ENCODE measurements at regions not wholly inside any gene's neighbourhood (a gene's known extent, or its start where the extent isn't known, plus 50 kb on each side); places are given as distances from the start of the nearest gene placed in this dataset.

DNA sequence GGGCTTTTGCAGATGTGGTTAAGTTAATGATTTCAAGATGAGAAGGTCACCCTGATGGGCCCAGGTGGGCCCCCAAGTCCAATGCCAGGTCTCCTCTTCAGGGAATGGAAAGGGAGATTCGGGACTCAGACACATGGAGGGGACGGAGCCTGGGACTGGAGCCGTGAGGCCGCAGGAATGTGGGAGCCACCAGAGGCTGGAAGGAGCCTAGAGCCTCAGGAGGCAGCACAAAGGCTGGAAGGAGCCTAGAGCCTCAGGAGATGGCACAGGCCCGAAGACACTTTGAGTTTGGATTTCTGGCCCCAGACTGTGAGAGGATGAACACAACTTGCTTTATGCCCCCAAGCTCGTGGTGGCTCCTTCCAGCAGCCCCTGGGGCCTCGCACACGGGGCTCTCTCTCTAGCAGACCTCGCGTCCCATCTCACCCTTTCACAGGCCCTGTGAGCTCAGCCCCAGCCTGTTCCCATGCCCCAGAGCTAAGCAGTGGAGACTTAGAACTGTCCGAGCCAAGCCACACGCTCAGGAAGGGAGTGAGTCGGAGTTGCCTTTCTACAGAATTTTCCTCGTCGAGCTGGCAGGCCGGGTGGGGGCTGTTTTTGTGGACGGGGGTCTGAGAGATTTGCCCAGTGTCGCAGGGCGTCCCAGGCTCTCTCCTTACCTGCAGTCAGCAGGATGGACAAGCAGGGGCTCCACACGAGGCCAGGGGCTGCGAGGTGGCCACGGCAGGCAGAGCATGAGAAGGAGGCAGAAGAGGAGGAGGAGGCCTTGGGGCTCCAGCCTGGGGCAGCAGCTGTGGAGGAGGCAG lies 937.6 kb downstream of the BRD1 start:
- 66 to 75% (median 74%) methylated on average over 22 of the region's 22 CpGs for WGBS, 3 donors
- no peak overlapping the region for H3K27ac ChIP-seq (ENCODE audit: low read depth, low read length)

DNA sequence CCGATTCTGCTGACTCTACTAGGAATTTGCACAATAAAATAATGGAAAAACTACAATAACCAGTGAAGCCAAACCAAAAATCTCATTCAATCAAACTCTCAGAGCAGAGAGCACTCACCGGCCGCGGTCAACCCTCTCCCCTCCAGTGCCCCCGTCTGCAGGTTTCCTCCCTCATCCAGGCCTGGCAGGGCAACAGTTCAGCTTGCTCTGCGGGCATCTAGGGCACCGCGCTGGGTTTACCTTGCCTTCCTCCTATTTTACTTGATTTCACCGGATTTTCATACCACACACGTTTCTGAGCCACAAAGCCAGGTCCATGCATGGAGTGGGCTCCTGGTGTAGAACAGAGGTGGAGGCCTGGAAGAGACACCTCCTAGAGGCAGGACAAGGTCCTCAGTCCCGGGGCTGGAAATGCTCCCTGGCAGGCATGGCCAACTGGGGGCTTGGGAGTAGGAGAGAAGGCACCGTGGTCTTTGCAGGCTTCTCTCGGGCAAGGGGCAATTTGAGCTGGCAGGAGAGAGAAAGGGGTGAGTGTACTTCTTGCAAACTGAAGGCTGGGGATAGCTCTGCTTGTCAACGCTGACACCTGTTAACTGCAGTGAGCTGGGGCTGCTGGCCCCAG lies 938.4 kb downstream of the BRD1 start:
- no peak overlapping the region for H3K27ac ChIP-seq (ENCODE audit: low read depth, low read length)
- 80 to 88% (median 88%) methylated on average over 14 of the region's 14 CpGs for WGBS, 3 donors

DNA sequence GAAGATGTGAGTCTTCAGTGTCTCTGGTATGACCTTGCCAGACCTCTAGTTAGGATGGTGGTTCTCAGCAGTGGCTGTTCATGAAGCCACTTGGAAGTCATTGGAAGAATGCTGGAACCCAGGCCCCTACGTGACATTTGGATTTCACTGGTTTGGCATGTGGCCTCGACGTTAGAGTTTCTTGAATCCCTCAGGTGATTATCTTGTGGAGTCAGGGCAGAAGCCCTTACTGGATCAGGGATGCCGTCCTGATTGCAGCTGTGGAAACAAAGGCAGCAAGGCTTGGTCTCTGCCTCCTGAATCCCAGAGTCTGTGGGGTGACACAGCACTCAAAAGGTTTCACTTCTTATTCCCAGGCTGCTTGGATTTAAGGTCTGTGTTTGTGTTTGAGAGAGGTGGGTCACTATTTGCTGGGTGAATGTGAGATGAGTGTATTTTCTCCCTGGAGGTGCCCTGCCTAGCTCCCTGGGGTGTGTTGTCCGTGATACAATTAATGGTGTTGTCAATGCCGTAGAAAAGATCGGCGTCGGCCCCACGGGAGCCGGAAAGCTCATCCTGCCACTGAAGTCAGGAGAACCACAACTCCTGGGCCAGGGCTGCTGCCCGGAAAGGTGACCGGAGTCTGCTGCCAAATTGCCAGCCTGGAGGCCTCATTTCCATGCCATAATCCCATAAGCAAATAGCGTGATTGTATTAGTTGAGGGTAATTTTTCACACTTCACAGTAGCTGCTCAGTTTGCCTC lies 939.0 kb downstream of the BRD1 start:
- no peak overlapping the region for H3K27ac ChIP-seq (ENCODE audit: low read depth, low read length)
- 73 to 89% (median 85%) methylated on average over 14 of the region's 14 CpGs for WGBS, 3 donors

DNA sequence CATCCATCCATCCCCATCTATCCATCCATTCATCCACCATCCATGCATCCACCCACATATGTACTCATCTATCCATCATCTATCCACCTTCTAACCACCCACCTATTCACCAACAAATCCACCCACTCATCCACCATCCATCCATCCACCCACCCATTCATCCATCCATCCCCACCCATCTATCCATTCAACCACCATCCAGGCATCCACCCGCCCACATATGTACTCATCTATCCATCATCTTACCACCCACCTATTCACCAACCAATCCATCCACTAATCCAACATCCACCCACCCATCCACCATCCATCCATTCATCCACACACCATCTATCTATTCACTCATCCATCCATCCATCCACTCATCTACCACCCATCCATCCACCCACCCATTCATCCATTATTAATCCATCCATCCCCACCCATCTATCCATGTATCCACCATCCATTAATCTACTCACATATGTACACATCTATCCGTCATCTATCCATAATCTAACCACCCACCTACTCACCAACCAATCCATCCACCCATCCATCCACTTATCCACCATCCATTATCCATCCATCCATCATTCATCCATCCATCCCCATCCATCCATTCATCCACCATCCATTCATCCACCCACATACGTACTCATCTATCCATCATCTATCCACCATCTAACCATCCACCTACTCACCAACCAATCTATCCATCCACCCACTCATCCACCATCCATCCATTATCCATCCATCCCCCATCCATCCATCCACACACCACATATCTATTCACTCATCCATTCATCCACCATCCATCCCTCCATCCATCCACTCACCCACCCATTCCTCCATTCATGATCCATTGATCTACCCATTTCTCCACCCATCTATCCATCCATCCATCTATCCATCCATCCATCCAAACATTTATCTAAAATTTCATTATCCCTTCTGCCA lies 940.0 kb downstream of the BRD1 start:
- H3K27ac ChIP-seq (ENCODE audit: low read depth, low read length), result no peak overlapping the region
- whole genome bisulfite sequencing, 3 donors, result 84 to 88% (median 87%) methylated on average over 3 of the region's 3 CpGs

DNA sequence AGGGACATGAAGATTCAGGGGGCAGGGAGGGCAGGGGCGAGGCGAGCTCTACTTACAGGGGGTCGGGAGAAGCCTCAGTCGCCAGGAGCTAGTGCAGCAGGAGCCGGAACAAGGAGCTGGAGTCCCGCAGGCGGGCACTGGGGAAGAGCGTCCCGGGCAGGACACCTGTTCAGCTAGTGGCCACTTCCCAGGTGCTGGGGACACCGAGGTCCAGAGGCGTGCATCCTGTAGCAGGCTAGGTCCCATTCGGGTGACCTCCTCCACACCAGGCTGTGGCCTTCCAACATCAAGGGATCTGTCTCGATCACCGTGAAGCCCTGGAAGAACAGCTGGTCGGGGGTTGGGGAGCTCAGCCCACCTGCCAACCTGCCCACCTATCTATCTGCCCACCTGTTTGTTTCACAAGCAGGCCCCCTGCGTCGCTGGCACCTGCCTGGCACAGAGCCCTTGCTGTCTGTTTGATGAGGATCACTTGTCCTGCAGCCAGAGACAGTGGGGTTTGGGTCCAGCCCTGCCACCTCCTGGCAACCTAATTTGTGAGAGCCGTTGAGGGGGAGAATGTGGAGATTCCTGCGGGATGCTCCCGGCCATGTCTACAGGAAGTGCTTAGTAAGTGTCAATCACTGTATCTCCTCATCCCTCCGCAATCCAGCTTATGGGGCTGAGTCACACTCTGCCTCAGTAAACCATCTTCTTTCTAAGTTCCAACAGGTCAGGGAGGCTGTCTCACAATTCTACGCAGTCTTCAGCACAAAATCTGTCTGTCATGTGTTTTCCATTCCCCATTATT lies 940.9 kb downstream of the BRD1 start:
- WGBS, 3 donors, result 64 to 80% (median 78%) methylated on average over 22 of the region's 22 CpGs
- H3K27ac ChIP-seq (ENCODE audit: low read depth, low read length), result no peak overlapping the region

DNA sequence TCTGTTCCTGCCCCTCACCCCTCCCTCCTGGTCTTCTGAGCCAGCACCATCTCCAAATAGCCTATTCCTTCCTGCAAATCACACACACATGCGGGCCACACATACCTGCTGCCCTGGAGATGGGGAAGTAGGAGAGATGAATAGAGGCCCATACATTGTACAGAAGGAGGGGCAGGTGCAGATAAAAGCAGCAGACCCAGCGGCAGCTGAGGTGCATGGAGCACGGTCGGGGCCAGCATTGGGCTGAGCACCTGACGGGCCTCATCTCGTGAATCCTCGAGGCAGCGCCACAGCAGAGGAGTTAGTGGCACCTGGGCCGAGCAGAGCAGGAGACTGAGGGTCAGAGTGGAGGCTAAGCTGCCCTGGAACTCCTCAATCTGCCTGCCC lies 941.8 kb downstream of the BRD1 start:
- H3K27ac ChIP-seq (ENCODE audit: low read depth, low read length), result no peak overlapping the region
- WGBS, 3 donors, result 49 to 83% (median 76%) methylated on average over 9 of the region's 9 CpGs

DNA sequence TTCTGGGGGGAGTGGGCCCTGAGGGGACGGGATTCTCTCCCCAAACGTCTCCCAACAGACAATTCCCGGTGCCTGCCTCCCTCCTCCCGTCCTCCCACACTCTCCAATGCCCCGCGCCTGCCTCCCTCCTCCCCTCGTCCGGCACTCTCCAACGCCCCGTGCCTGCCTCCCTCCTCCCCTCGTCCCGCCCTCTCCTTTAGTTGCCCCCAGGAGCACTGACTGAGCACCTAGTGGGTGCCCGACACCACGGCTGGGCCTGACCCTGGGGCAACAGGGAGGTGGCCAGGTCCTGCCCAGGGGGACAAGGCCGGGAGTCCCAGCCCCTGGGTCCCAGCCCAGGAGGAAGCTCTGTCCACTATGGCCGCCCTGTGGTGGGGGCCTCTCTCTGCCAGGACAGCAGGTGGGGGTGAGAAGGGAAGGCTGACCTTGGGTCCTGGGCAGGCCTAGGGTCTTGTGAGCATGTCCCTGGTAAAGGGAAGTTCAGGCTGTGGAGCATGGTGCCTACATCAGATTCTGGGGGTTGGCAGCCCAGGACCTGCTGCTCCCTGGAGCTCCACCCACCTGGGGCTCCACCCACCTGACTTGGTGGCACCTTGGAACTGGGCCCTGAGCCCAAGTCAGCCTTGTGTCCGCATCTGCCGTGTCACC lies 942.3 kb downstream of the BRD1 start:
- 40 to 69% (median 64%) methylated on average over 17 to 18 of the region's 18 CpGs for WGBS, 3 donors
- H3K27ac ChIP-seq (ENCODE audit: low read depth, low read length), result no peak overlapping the region

DNA sequence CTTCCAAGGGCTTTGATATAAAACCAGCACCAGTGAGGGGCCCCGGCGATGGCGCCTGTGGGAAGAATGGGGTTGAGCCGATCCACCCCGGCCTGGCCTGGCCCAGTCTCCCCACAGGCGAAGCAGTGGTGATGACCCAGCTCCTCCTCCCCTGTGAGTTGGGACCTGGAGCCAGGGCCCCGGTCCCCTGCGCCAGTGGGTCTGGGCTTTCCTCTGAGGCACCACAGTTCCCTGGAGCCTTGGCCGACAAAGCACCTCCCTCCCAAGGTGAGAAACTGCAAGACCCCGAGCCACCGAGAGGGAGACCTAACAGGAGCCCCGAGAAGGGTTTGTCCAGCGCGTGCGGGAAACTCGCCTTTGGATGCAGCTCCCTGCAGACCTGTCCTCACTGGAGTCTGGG lies 942.9 kb downstream of the BRD1 start:
- H3K27ac ChIP-seq (ENCODE audit: low read depth, low read length), result no peak overlapping the region
- WGBS, 3 donors, result 67 to 87% (median 69%) methylated on average over 16 of the region's 16 CpGs

DNA sequence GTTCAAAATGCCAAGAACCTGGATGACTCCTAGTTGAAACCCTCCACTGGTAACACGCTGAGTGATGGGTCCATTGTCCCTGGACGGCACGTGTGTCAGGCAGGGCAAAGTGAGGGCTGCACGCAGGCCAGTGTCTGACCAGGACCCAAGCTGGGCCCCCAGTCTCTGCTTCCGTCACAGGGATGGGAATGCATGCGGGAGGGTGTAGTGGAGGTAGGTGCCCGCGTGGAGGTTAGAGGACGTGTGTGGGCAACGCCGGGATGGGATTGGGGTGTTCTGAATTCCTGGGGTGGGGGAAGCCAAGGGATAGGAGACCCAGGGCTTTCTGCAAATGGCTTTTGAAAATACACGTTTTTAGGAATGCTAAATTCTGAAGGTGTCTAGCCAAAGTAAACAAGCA lies 943.3 kb downstream of the BRD1 start:
- 65 to 70% (median 65%) methylated on average over 12 of the region's 12 CpGs for WGBS, 3 donors

DNA sequence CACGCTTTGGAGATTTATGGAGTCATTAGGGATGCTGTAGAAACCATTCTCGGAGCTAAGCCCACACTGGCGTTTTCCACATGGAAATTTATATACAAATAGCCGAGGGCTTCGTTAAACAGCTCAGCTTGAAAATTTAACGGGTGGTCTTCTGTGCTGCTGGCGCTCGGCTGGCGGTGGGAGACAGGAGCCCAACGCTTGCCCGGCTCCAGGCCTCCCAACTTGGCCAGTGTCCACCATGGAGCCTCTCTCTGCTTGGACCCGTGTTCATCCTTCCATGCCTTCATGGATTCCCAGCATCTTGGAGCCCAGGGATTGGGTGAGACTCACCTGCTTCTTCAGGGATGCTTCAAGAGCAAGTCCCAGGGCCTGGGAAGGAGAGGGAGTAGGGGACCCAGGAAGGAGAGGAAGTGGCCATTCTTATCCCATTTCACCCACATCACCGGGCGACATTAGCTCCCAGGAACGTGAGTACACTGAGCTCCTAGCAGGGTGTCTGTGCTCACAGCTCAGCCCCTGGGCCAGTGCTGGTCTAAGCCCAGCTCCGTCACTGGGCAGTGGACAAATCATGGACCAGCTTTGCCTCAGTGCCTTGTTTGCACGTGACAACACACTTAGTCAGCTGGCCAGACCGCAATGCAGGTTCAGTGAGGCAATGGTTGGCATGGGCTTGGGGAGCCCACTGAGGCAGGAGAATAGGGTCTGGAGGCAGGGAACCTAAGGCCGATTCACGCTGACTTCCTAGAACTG lies 944.3 kb downstream of the BRD1 start:
- no peak overlapping the region for H3K27ac ChIP-seq (ENCODE audit: low read depth, low read length)
- WGBS, 3 donors, result 75 to 80% (median 79%) methylated on average over 20 of the region's 20 CpGs

More for the DNA sequence above, 943.3 kb downstream of the BRD1 start:
- H3K27ac ChIP-seq (ENCODE audit: low read depth, low read length), result no peak overlapping the region

DNA sequence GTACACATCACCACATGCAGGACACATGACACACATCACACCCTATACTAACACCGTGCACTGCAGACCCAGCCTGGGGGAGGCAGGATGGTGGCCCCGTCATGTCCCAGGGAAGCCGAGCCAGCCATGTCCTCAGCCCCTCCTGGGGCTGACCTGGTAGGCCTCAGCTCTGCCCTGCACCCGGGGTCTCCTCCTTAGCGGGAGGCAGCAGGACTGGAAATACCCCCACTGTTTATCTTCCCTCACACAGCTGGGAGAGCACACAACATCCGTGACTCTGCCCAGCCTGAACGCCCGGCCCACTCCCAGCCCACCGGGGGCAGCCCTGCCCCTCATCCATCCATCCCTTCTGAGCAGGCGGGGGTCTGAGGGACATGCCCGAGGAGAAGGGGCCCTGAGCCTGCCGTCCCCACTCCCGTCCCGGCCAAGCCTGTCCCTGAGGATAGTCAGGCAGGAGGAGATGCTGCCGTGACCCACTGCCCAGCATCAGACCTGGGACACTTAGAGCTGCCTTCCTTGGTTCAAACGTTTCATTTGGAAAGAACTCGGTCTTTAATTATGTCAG lies 945.0 kb downstream of the BRD1 start:
- 50 to 62% (median 59%) methylated on average over 17 of the region's 17 CpGs for WGBS, 3 donors
- no peak overlapping the region for H3K27ac ChIP-seq (ENCODE audit: low read depth, low read length)

DNA sequence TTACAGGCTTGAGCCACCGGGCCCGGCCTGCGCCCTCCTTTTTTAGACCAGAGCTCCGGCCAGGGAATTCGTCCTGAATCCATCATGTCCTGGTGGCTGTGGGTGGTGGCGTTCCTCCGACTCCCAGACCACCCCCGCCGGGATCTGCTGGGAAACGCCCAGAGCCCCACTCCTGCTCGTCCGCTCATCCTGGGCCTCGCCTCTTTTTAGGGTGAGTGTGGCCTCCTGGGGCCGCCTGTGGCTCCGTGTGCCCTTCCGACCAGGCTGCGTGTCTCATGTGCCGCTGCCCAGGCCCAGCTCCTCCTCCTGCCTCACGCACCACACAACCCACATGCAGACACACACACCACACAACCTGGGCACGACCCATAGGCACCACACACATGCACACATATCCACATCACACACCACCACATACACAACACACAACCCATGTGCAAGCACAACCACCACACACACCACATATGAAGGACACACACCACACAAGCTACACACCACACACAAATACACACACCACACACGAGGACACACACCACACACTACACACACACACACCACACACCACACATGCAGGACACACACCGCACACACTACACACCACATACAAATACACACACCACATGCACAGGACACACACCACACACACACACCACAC lies 946.2 kb downstream of the BRD1 start:
- 93 to 95% (median 94%) methylated on average over 22 of the region's 22 CpGs for WGBS, 3 donors
- no peak overlapping the region for H3K27ac ChIP-seq (ENCODE audit: low read depth, low read length)

DNA sequence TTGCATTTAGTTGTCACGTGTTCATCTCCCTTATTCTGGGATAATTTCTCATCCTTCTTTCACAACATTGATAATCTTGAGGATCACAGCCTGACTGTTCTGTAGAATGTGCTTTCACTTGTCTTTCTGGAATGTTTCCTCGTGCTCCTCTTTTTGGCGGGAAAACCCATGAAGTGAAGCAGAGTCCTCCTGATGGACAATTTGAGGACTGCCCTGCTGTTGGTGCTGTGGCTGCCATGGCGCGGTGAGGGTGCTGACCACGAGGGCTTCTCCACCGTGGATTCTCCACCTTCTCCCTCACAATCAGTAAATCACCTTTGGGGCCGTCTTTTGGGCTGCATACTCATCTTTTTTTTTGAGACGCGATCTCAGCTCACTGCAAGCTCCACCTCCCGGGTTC lies 946.9 kb downstream of the BRD1 start:
- WGBS, 3 donors, result 90 to 94% (median 93%) methylated on average over 11 of the region's 11 CpGs
- H3K27ac ChIP-seq (ENCODE audit: low read depth, low read length), result no peak overlapping the region

DNA sequence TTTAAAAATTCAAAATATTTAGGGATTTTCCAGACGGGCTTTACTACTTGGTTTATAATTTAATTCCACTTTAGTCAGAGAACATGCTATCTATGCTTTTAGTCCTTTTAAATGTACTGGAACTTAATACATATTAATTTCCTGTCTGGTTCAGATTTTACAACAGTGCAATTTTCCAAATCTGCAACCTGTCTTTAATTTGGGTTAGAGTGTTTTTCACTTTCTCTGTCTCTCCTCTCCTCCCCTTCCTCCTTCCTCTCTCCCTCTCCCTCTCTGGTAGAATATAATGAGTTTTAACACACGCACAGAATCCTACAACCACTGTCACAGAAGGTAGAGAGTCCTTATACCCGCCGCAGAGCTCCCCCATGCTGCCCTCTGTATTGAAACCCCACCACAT lies 950.7 kb downstream of the BRD1 start:
- H3K27ac ChIP-seq (ENCODE audit: low read depth, low read length), result no peak overlapping the region
- 70 to 83% (median 80%) methylated on average over 4 of the region's 4 CpGs for WGBS, 3 donors

DNA sequence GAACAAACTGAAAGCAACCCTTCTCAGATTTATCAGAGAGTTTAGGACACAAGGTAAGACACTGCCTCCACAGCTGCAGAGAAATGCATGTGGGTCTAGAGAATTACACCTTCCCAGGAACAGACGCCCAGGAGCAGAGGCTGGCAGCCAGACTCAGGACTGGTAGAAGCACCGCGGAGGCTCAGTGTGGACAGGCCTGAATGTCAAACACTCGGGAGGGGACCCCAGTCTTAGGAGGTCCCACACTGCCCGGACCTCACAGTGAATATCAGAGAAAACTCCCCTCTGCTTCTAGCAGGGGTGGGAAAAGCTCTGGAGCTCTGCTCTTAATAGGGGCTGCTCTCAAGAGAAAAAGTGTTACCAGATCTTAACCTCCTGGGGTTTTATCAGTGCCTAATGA lies 952.7 kb downstream of the BRD1 start:
- no peak overlapping the region for H3K27ac ChIP-seq (ENCODE audit: low read depth, low read length)
- 48 to 49% (median 49%) methylated on average over 5 of the region's 5 CpGs for WGBS, 3 donors

DNA sequence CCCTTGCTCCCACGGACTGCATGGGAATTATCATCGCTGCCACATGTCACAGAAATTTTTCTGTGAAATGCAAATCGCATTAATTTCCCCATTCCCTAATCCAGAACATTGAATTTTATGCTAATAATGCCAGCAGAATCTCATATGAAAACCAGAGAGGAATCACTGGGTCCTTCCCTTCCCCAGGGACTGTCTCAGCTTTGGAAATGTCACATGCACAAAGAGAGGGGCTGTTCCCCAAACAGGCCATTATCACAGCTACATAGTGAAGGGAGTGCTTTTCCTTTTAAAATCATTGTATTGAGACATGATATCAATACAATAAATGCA lies 954.5 kb downstream of the BRD1 start:
- no peak overlapping the region for H3K27ac ChIP-seq (ENCODE audit: low read depth, low read length)
- WGBS, 3 donors, result 83 to 86% (median 83%) methylated on average over 3 of the region's 3 CpGs
